ENCODE measurements at regions not wholly inside any gene's neighbourhood (a gene's known extent, or its start where the extent isn't known, plus 50 kb on each side); places are given as distances from the start of the nearest gene placed in this dataset.

- H3K9me2 ChIP-seq (ENCODE audit: insufficient read depth), result no peaks in the 10 kb centered on the region
- CTCF ChIA-PET, result no interaction called here
- BruUV-seq (replicated peaks), result no TSS peak
Observed at GRCh38 chr9:16033921-16034691, 481.3 kb downstream of the CCDC171 start.

More at GRCh38 chr9:16033921-16034691, 481.3 kb downstream of the CCDC171 start:
- ChIA-PET RAD21 (ENCODE audit: low non-redundant PET in 1 of 2, low total read pairs in 2 of 2, uncharacterized antibody in 2 of 2, unreplicated experiment in 2 of 2) (no interaction called here), POLR2A (no interaction called here)
- TF ChIP-seq ZNF274 (IDR thresholded peaks at IDR 0.05; ENCODE audit: low read depth, low read length) (no peak), SP1 (IDR thresholded peaks at IDR 0.05; ENCODE audit: low read depth) (no peak), EGR1 (IDR thresholded peaks at IDR 0.05; ENCODE audit: low read depth) (no peak), JUND (IDR thresholded peaks at IDR 0.05) (no peak), ATF3 (IDR thresholded peaks at IDR 0.05) (no peak), CBX3 (IDR thresholded peaks at IDR 0.05; ENCODE audit: low read depth) (no peak), CEBPB (IDR thresholded peaks at IDR 0.05; ENCODE audit: low read depth) (no peak), ZBTB33 (IDR thresholded peaks at IDR 0.05; ENCODE audit: extremely low read depth, insufficient replicate concordance, low read length) (no peak), REST (IDR thresholded peaks at IDR 0.05; ENCODE audit: low read depth) (no peak), CTCF (IDR thresholded peaks at IDR 0.05 in 2 of 3, conservative IDR thresholded peaks at IDR 0.05 in 1 of 3; ENCODE audit: borderline replicate concordance in 1 of 3, insufficient read depth in 1 of 3, low read depth in 2 of 3, low read length in 2 of 3) (no peak), ELF1 (IDR thresholded peaks at IDR 0.05; ENCODE audit: borderline replicate concordance, low read depth) (no peak), EZH2 (IDR thresholded peaks at IDR 0.05) (no peak), RAD21 (IDR thresholded peaks at IDR 0.05; ENCODE audit: low read depth) (no peak), FOSL1 (IDR thresholded peaks at IDR 0.05; ENCODE audit: low read depth) (no peak), SRF (IDR thresholded peaks at IDR 0.05; ENCODE audit: low read depth) (no peak), POLR2AphosphoS5 (IDR thresholded peaks at IDR 0.05; ENCODE audit: low read depth, low read length) (no peak), EZH2phosphoT487 (IDR thresholded peaks at IDR 0.05; ENCODE audit: borderline replicate concordance) (no peak), TCF7L2 (IDR thresholded peaks at IDR 0.05; ENCODE audit: borderline replicate concordance, extremely low read depth, insufficient read depth, insufficient read length) (no peak)
- no peaks in the 10 kb centered on the region for H3K36me3 ChIP-seq (ENCODE audit: control insufficient read depth in 1 of 2, insufficient read depth in 2 of 2, low read length in 2 of 2)
- ATAC-seq (no peak), DNase-seq (ENCODE audit: low read depth, low spot score) (no peak)
- no peaks in the 10 kb centered on the region for H4K20me1 ChIP-seq (ENCODE audit: insufficient read depth)
- H3K4me1 ChIP-seq (ENCODE audit: control insufficient read depth in 1 of 2, insufficient read depth in 2 of 2, low read length in 2 of 2), result peaks cover 15 to 41% of the 10 kb centered on the region in 2 experiments
- H3K79me2 ChIP-seq (ENCODE audit: insufficient read depth, low read length), result no peaks in the 10 kb centered on the region
- no peaks in the 10 kb centered on the region for H3K9me3 ChIP-seq (ENCODE audit: control insufficient read depth in 1 of 2, insufficient read depth in 1 of 2, low read depth in 1 of 2, low read length in 2 of 2)
- H3K9ac ChIP-seq (ENCODE audit: low read length), result no peak overlapping the region
- no peaks in the 10 kb centered on the region for H3K27me3 ChIP-seq (ENCODE audit: insufficient read depth, low read length)
- H3K4me3 ChIP-seq (replicated peaks in 1 of 2; ENCODE audit: low read depth in 1 of 2, low read length in 2 of 2), result no peak overlapping the region
- H2AFZ ChIP-seq (ENCODE audit: low read depth, low read length, poor library complexity, severe bottlenecking), result no peak overlapping the region
- no peak overlapping the region for H3K27ac ChIP-seq (ENCODE audit: low read depth, low read length)
- intact Hi-C loops (cut with micrococcal nuclease), result loop anchor here (10.0 kb wide), 1 partner anchor 61 kb away; no protein-coding TSS in a partner anchor
- H3K4me2 ChIP-seq (ENCODE audit: low read length), result no peak overlapping the region
